K562 (cell line): ENCODE measurements at regions not wholly inside any gene's neighbourhood (a gene's known extent, or its start where the extent isn't known, plus 50 kb on each side); places are given as distances from the start of the nearest gene placed in this dataset.

Experiments used
- ATAC-seq: fragments of 200-7000 bp; cut with Tn5 transposase; 3 replicates; pipeline ENCODE4 v1.9.1; 2020; ENCODE audit warnings: moderate library complexity
- BruUV-seq: library from RNA; stranded (reverse); fragments of 400-500 nt; replicated peaks from 2 replicates; lab custom pipeline; 2021; lab: Mats Ljungman, UMichigan
- CTCF ChIA-PET: fragments of 300-600 bp; formaldehyde crosslinking; extraction: SDS; loops from one replicate; lab custom pipeline; 2021; ENCODE audit warnings: low intra/inter-chr PET ratio; lab: Yijun Ruan, JAX
- POLR2A ChIA-PET: fragments of 300-600, 350-650 bp; sonication (Branson Sonifier 250); formaldehyde crosslinking; extraction: SDS; loops from one replicate; lab custom pipeline; 2021; ENCODE audit warnings: antibody characterized with exemption, inconsistent platforms; lab: Yijun Ruan, JAX
- DNase-seq, 4 experiments: peaks; one replicate each; pipeline versions ENCODE4 v3.0.0 to v3.0.0-alpha.2; 2011 to 2018; ENCODE audit warnings: low spot score in 3 of 4, mixed read lengths in 3 of 4; ENCODE audit errors: extremely low read depth in 1 of 4
- FAIRE-seq: peaks from 2 replicates; lab custom pipeline; 2011; peaks lifted over from hg19 to GRCh38; lab: Jason Lieb, UNC
- H2AFZ ChIP-seq: 2 replicates; pipeline ENCODE4 v1.6.0; 2011; ENCODE audit warnings: low read depth, low read length, control low read depth, inconsistent platforms
- H3K27ac ChIP-seq: fragments of 200-600 bp; 3 replicates; pipeline ENCODE4 v1.8.0; 2011; ENCODE audit warnings: low read depth, mild to moderate bottlenecking, control low read depth, inconsistent platforms, low read length, moderate library complexity, mixed read lengths; ENCODE audit errors: extremely low read depth
- H3K27me3 ChIP-seq, 2 experiments: fragments of 300-600 bp in 1 of 2; 2 replicates in 1 of 2; 3 replicates in 1 of 2; pipeline versions ENCODE4 v1.6.0 to v1.8.0; 2011; ENCODE audit warnings: inconsistent platforms in 2 of 2, low read length in 2 of 2, mild to moderate bottlenecking in 1 of 2, mixed read lengths in 1 of 2, moderate library complexity in 1 of 2; ENCODE audit not compliant: control insufficient read depth in 2 of 2, insufficient read depth in 2 of 2
- H3K36me3 ChIP-seq: fragments of 300-600 bp; 3 replicates; pipeline ENCODE4 v1.8.0; 2011; ENCODE audit warnings: mild to moderate bottlenecking, low read length, inconsistent platforms; ENCODE audit not compliant: control insufficient read depth, insufficient read depth
- H3K4me1 ChIP-seq, 2 experiments: fragments of 200-600 bp in 1 of 2; replicated peaks in 1 of 2; 2 replicates in 1 of 2; 3 replicates in 1 of 2; pipeline versions ENCODE4 v1.5.1 to v1.8.0; 2011; ENCODE audit warnings: inconsistent platforms in 2 of 2, low read length in 2 of 2, mild to moderate bottlenecking in 1 of 2, mixed read lengths in 1 of 2, moderate library complexity in 1 of 2; ENCODE audit not compliant: control insufficient read depth in 2 of 2, insufficient read depth in 2 of 2
- H3K4me2 ChIP-seq: 2 replicates; pipeline ENCODE4 v1.6.1; 2011; ENCODE audit warnings: low read length, control low read depth, inconsistent platforms, mixed read lengths; ENCODE audit not compliant: insufficient read depth
- H3K4me3 ChIP-seq: fragments of 200-600 bp; sonication (generic), shearing (Covaris generic); 2 replicates; pipeline ENCODE4 v1.5.1; 2016; ENCODE audit warnings: control low read depth, inconsistent platforms
- H3K79me2 ChIP-seq: fragments of 200-600 bp; 3 replicates; pipeline ENCODE4 v1.8.0; 2011; ENCODE audit warnings: low read length, inconsistent platforms; ENCODE audit not compliant: control insufficient read depth, insufficient read depth
- H3K9ac ChIP-seq, 2 experiments: 2 replicates each; pipeline versions ENCODE4 v1.6.0 to v1.6.1; 2011; ENCODE audit warnings: low read depth in 2 of 2, low read length in 2 of 2, control low read depth in 1 of 2, inconsistent platforms in 1 of 2, mild to moderate bottlenecking in 1 of 2, mixed read lengths in 1 of 2; ENCODE audit not compliant: insufficient read depth in 1 of 2
- H3K9me1 ChIP-seq: one replicate; pipeline ENCODE4 v1.6.0; 2011; ENCODE audit warnings: inconsistent platforms, mild to moderate bottlenecking, low read length, moderate library complexity; ENCODE audit not compliant: control insufficient read depth, insufficient read depth
- H3K9me3 ChIP-seq: replicated peaks from 2 replicates; pipeline ENCODE4 v1.5.1; 2011; ENCODE audit warnings: low read depth, low read length, inconsistent platforms; ENCODE audit not compliant: control insufficient read depth, insufficient read depth
- H4K20me1 ChIP-seq: replicated peaks from 2 replicates; pipeline ENCODE4 v1.6.1; 2011; ENCODE audit warnings: low read length, inconsistent platforms, mixed read lengths; ENCODE audit not compliant: control insufficient read depth, insufficient read depth
- DNMT1 ChIP-seq: fragments of 450-650 bp; IDR thresholded peaks from 2 replicates; pipeline ENCODE4 v1.6.1; 2016; ENCODE audit warnings: antibody characterized with exemption, mild to moderate bottlenecking
- ELF1 ChIP-seq: fragments of 200-800 bp; sonication (Bioruptor generic); IDR thresholded peaks from 2 replicates; pipeline ENCODE4 v1.6.1; 2016; ENCODE audit warnings: missing genetic modification characterization, missing compliant biosample characterization
- GTF2F1 ChIP-seq: IDR thresholded peaks from 2 replicates; pipeline ENCODE4 v1.6.1; 2011; ENCODE audit warnings: low read depth, low read length, improper control_type of control experiment
- KDM5B ChIP-seq: fragments of 200-600 bp; sonication (generic); IDR thresholded peaks from 2 replicates; pipeline ENCODE4 v1.6.1; 2012; ENCODE audit warnings: low read depth, mild to moderate bottlenecking, moderate library complexity, low read length, control low read depth, inconsistent platforms; ENCODE audit not compliant: insufficient replicate concordance
- MAFK ChIP-seq: IDR thresholded peaks from 2 replicates; pipeline ENCODE4 v1.6.1; 2011; ENCODE audit warnings: low read length, improper control_type of control experiment
- MGA ChIP-seq: fragments of 450-650 bp; IDR thresholded peaks from 2 replicates; pipeline ENCODE4 v1.6.1; 2016; ENCODE audit warnings: mild to moderate bottlenecking, moderate library complexity
- NBN ChIP-seq: fragments of 450-650 bp; IDR thresholded peaks from 2 replicates; pipeline ENCODE4 v1.6.1; 2016; ENCODE audit warnings: low read depth, mild to moderate bottlenecking
- SMAD2 ChIP-seq: fragments of 150-350 bp; IDR thresholded peaks from 2 replicates; pipeline ENCODE4 v1.6.1; 2014; ENCODE audit warnings: low read depth, mild to moderate bottlenecking, low read length
- TBL1XR1 ChIP-seq, 2 experiments: IDR thresholded peaks; 2 replicates each; pipeline ENCODE4 v1.6.1; 2012; ENCODE audit warnings: improper control_type of control experiment in 2 of 2, low read length in 2 of 2, mild to moderate bottlenecking in 1 of 2
- TRIM24 ChIP-seq, 2 experiments: fragments of 450-650 bp; IDR thresholded peaks; 2 replicates each; pipeline ENCODE4 v1.6.1; 2016
- ZNF311 ChIP-seq: fragments of 250-450 bp; sonication (Bioruptor Pico); IDR thresholded peaks from 2 replicates; pipeline ENCODE4 v1.4.0; 2020; ENCODE audit warnings: mild to moderate bottlenecking, moderate library complexity
- WGBS: fragments of 100-300 bp; shearing (Covaris generic); methylation state at CpG from one replicate; pipeline ENCODE4 v1.1.6; 2016; ENCODE audit warnings: low coverage, mixed read lengths; ENCODE audit not compliant: insufficient coverage; ENCODE audit errors: missing lambda C conversion rate; 5-methylcytosine and 5-hydroxymethylcytosine counted together
- in situ Hi-C: fragments of 300-500 bp; cut with MboI; formaldehyde crosslinking; loops from 4 replicates; pipeline ENCODE4 v1.15.0; 2018; ENCODE audit warnings: inconsistent platforms, mixed read lengths
- intact Hi-C: fragments of 100-400 bp; cut with micrococcal nuclease; formaldehyde crosslinking; loops from 2 replicates; pipeline ENCODE4 v1.14.2; 2022
- TF ChIP-seq, protein P1 (sequence below): fragments of 250-450 bp; sonication (Bioruptor Pico); IDR thresholded peaks from 2 replicates; pipeline ENCODE4 v1.8.0; 2022; ENCODE audit warnings: inconsistent platforms, mild to moderate bottlenecking, moderate library complexity, borderline replicate concordance

- Histone ChIP-seq H3K79me2 (no peaks in the 10 kb centered on the region), H3K9me1 (no peaks in the 10 kb centered on the region), H3K9me3 (no peaks in the 10 kb centered on the region), H3K4me2 (no peak overlapping the region), H2AFZ (no peak overlapping the region), H3K9ac (no peak overlapping the region), H3K27ac (no peak overlapping the region), H3K36me3 (no peaks in the 10 kb centered on the region), H4K20me1 (no peaks in the 10 kb centered on the region), H3K27me3 (no peaks in the 10 kb centered on the region), H3K4me1 (no peaks in the 10 kb centered on the region), H3K4me3 (no peak overlapping the region)
- POLR2A ChIA-PET = interaction anchor here (0.7 to 0.8 kb wide), 2 partner anchors 91 to 236 kb away, joined by 3 to 4 read pairs; no protein-coding TSS in a partner anchor
- WGBS = 0% methylated on average over 3 of the region's 3 CpGs
- no peak for DNase-seq
- in situ Hi-C loops (no loop called here), intact Hi-C loops (no loop called here)
- no peak for FAIRE-seq
- ATAC-seq = no peak
- no TSS peak for BruUV-seq
- CTCF ChIA-PET = no interaction called here
- TF ChIP-seq KDM5B (no peak), MAFK (no peak), GTF2F1 (no peak), SMAD2 (no peak), MGA (no peak), TBL1XR1 (IDR thresholded peaks at IDR 0.05; ENCODE audit: low read length in 2 of 2) (no peak), ELF1 (tag) (no peak), NBN (no peak), TRIM24 (IDR thresholded peaks at IDR 0.05) (no peak), ZNF311 (CRISPR knock-in tag) (no peak), DNMT1 (no peak)
- TF ChIP-seq, protein P1, sequence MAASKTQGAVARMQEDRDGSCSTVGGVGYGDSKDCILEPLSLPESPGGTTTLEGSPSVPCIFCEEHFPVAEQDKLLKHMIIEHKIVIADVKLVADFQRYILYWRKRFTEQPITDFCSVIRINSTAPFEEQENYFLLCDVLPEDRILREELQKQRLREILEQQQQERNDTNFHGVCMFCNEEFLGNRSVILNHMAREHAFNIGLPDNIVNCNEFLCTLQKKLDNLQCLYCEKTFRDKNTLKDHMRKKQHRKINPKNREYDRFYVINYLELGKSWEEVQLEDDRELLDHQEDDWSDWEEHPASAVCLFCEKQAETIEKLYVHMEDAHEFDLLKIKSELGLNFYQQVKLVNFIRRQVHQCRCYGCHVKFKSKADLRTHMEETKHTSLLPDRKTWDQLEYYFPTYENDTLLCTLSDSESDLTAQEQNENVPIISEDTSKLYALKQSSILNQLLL (CRISPR knock-in tag) = no peak
Observed at GRCh38 chr10:44325157-44325556, 59.7 kb downstream of the CXCL12 start.
